HG03097 (cell line): ENCODE measurements at regions not wholly inside any gene's neighbourhood (a gene's known extent, or its start where the extent isn't known, plus 50 kb on each side); places are given as distances from the start of the nearest gene placed in this dataset.
"Not testable (repeated sequence)": the region's sequence is repeated elsewhere in the genome, so short reads cannot be mapped to it uniquely, and the experiment has no call there.

Source experiments
- ATAC-seq: cut with Tn5 transposase; IDR thresholded peaks from one replicate; pipeline ENCODE4 v1.9.1; 2021; ENCODE audit not compliant: unreplicated experiment, low FRiP score

GRCh38 chr5:131008329-131008728 lies 156.7 kb downstream of the HINT1 start:
- ATAC-seq = no peak

GRCh38 chr5:131005963-131006684 lies 158.9 kb downstream of the HINT1 start:
- ATAC-seq = no peak

DNA sequence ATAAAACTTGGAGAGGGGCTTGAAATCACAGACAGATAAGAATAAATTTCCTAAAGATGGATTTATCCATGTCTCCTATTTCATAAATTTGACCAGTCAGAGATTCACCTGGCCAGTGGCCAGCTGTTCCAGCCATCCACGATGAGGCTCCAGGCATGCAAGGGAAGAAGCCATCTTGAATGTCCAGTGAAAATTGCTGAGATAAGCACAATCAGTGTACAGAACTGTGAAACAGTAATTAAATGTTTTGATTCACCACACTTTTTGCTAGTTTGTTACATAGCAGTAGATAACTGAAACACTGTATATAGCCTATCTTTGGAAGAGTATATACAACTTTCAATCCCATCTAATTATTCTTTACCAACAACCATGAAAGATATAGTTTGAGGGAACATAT lies 163.5 kb downstream of the HINT1 start:
- no peak for ATAC-seq

GRCh38 chr5:131000289-131000688 lies 164.8 kb downstream of the HINT1 start:
- ATAC-seq = no peak

- not testable (repeated sequence) for ATAC-seq
These were observed 168.3 kb downstream of the HINT1 start for GRCh38 chr5:130996720-130997119.

DNA sequence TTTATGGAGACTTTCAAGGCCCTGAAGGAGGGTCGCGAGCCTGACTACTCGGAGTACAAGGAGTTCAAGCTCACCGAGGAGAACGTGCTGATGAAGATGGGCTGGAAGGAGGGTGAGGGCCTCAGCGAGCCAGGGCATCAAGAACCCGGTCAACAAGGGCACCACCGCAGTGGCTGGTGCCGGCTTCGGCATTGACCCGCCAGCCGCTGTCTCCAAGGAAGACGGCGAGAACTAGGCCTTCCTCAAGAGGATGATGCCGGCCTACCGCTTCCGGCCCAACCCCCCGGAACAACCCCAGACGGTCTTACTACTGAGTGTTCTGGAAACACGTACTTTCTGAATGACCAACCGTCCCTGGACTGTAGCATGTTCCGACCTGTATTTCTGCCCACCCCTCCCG lies 169.2 kb downstream of the HINT1 start:
- no peak for ATAC-seq

- no peak for ATAC-seq
These were observed 169.9 kb downstream of the HINT1 start for GRCh38 chr5:130995254-130995515.

DNA sequence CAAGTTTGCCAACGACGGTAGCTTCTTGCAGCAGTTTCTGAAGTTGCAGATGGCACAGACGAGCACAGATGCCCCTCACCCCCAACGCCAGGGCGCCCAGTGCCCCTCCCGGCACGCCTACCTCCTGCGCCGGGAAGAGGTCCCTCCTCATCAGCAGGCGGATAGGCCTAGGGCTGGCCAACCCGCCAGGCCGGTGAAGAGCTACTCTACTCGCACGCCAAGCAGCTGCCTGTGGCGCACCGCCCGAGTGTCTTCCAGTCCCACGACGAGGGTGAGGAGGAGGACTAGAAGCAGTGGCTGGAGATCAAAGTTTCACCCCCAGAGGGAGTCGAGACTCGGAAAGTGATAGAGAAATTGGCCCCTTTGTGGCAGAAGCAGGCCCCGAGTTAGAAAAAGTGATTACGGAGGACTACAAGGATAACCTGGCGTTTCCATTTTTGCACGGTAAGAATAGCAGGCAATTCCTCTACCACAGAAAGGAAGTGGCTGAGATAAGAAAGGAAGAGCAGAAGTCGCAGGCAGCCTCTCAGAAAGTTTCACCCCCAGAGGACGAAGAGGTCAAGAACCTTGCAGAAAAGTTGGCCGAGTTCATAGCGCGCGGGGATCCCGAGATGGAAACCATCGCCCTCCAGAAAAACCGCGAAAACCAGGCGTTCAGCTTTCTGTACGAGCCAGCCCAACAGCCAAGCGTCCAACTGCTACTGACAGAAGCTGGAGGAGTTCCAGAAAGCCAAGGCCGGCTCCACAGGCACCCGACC lies 170.4 kb downstream of the HINT1 start:
- no peak for ATAC-seq

- no peak for ATAC-seq
These were observed 172.4 kb downstream of the HINT1 start for GRCh38 chr5:130992621-130993020.

- ATAC-seq = no peak
These were observed 173.0 kb downstream of the HINT1 start for GRCh38 chr5:130992095-130992494.

DNA sequence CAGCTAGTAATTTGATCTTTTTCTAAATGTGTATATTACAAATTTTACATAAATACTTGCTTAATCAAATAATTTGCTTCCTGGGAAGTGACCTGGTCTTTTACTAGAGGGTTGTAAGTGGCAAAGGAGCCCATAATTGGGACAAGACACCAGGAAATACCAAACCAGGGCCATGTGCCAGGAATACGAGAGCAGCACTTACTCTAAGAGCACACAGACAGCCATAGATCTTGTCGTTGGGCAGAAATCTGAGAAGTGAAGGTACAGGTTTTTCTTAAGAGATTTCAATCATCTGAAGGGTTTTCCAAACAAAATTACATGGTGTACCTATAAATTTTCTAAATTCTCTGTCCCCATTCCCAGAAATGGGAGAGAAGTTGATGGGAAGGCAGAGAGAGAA lies 179.3 kb downstream of the HINT1 start:
- ATAC-seq = no peak

- ATAC-seq = no peak
These were observed 183.4 kb downstream of the HINT1 start for GRCh38 chr5:130981663-130982062.

GRCh38 chr5:130978475-130978874 lies 186.6 kb downstream of the HINT1 start:
- no peak for ATAC-seq

GRCh38 chr5:130976493-130976892 lies 188.6 kb downstream of the HINT1 start:
- no peak for ATAC-seq

DNA sequence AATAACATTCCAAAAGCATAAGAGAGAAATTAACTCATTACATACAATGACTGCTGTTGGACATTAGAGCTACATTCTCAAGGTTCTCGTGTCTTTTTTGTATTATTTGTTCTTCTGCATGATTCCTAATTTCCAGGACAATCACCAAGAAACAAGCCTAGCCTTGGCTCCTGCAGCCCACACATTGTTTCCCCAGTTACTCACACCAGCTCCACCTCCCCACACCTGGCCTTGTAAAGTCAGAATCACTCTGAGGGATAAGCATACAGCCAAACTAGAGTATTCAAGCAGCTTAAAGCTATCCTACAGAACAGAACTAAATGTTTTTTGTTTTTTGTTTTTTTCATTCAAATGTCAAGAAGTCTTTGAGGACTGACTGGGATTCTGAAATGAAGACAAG lies 189.2 kb downstream of the HINT1 start:
- ATAC-seq = no peak

DNA sequence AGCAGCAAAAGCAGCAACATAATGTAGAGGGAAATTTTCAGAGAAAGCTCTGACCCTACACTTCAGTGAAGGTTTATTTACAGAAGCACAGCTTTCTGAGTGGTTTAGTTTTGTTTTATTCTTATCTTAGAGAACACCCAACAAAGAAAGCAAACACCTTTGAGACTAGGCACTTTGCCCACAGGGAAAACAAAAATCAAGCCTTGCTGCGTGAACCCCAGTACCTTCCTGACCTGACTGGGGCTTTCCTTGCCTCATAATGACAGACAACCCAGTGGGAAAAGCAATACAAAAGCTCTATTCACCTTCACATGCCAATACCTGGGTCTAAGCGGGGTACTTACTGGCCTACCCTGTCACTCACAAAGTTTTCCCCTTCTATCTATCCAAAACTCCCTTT lies 189.8 kb downstream of the HINT1 start:
- ATAC-seq = no peak

DNA sequence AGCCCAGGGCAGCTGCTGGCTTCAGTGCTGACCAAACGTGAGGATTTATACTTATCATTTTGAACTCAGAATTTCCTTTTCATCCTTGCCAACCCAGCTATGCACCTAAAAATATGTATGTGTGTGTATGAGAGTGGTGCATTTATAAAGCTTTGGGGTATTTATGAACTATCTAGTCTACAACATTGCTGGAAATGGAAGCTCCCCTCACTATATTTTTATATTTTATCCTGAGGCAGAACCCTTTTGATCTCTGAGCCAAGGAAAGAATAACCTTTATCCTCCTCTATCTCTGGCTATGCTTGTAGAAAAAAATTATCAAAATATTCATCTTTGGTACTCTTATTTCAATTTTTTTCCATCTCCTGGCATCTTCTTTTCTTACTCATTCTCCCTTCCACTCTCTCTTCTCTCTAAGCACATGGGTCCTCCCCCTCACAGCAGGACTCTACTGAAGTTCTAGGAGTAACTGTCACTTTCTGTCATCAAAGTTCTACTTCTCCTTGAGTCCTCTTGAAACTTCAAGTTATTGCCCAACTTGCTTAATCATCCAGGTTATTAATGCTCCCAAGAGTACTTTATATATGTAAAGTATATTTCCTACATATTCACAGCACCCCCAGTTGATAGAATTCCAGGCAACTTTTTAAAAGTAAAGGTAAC lies 190.9 kb downstream of the HINT1 start:
- no peak for ATAC-seq

DNA sequence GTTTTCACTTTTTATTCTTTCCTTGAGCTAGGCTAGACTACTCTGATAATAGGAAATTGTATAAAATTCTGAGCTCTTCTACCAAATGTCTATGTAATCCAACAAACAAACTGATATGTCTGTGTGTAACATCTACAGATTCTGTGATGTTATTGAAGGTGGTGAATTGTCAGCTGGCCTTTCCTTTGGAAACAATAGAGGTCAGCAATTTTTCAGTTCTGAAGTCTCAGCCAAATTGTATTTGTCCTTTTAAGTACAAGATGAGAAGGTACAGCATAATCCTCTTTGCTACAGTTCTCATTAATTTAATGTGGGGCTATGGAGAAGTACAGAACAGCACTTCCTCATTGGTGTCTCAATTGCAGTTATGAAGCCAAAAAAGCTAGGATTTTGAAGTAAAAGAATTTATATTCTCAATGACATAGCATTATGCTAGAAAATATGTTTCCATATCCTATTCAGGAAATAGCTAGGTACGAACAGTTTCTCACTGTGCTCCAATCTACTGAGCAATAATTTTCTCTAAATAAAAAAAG lies 198.0 kb downstream of the HINT1 start:
- no peak for ATAC-seq

- ATAC-seq = no peak
These were observed 199.1 kb downstream of the HINT1 start for GRCh38 chr5:130965920-130966319.

DNA sequence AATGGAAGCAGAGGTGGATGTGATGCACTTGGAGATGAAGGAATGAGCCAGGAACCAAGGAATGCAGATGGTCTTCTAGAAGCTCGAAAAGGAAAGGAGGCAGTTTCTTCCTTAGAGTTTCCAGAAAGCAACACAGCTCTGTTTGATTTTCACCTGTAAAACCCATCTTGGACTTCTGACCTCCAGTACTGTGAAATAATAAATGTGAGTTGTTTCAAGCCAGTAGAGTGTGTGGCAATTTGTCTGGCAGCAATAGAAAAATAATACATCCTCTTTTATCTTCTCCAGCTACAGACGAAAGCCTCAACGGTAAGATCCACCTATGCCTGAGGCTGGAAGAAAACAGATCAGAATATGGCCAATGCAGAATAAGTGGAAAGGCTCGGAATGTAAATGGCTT lies 199.7 kb downstream of the HINT1 start:
- no peak for ATAC-seq
